ENCODE measurements at regions not wholly inside any gene's neighbourhood (a gene's known extent, or its start where the extent isn't known, plus 50 kb on each side); places are given as distances from the start of the nearest gene placed in this dataset.

- no peak for DNase-seq
Measured at GRCh38 chr11:41982276-41982675, 522.8 kb upstream of the LRRC4C start.

- DNase-seq = no peak
Measured at GRCh38 chr11:41982975-41983374, 523.5 kb upstream of the LRRC4C start.

GRCh38 chr11:41983475-41983874, 524.0 kb upstream of the LRRC4C start:
- no peak for DNase-seq

GRCh38 chr11:41984023-41984422, 524.6 kb upstream of the LRRC4C start:
- DNase-seq = no peak

- no peak for DNase-seq
Measured at GRCh38 chr11:41985799-41986198, 526.3 kb upstream of the LRRC4C start.

GRCh38 chr11:41988951-41989572, 529.6 kb upstream of the LRRC4C start:
- DNase-seq = no peak

GRCh38 chr11:41989823-41990380, 530.5 kb upstream of the LRRC4C start:
- no peak for DNase-seq

- DNase-seq = no peak
Measured at GRCh38 chr11:41996533-41996932, 537.1 kb upstream of the LRRC4C start.

- no peak for DNase-seq
Measured at GRCh38 chr11:41997844-41998401, 538.5 kb upstream of the LRRC4C start.

GRCh38 chr11:41999066-41999465, 539.6 kb upstream of the LRRC4C start:
- DNase-seq = no peak

GRCh38 chr11:42003801-42004200, 544.3 kb upstream of the LRRC4C start:
- DNase-seq = no peak

GRCh38 chr11:42006766-42007165, 547.3 kb upstream of the LRRC4C start:
- no peak for DNase-seq

- DNase-seq = no peak
Measured at GRCh38 chr11:42012271-42012670, 552.8 kb upstream of the LRRC4C start.

- no peak for DNase-seq
Measured at GRCh38 chr11:42013656-42014201, 554.3 kb upstream of the LRRC4C start.

GRCh38 chr11:42021911-42022310, 562.5 kb upstream of the LRRC4C start:
- DNase-seq = no peak

GRCh38 chr11:42023267-42023666, 563.8 kb upstream of the LRRC4C start:
- no peak for DNase-seq

GRCh38 chr11:42025121-42025803, 565.8 kb upstream of the LRRC4C start:
- no peak for DNase-seq

GRCh38 chr11:42034826-42035225, 575.4 kb upstream of the LRRC4C start:
- no peak for DNase-seq

- DNase-seq = no peak
Measured at GRCh38 chr11:42036201-42036600, 576.7 kb upstream of the LRRC4C start.

GRCh38 chr11:42043312-42043711, 583.9 kb upstream of the LRRC4C start:
- no peak for DNase-seq

GRCh38 chr11:42047637-42048555, 588.4 kb upstream of the LRRC4C start:
- no peak for DNase-seq

GRCh38 chr11:42049186-42049585, 589.7 kb upstream of the LRRC4C start:
- DNase-seq = no peak

- DNase-seq = no peak
Measured at GRCh38 chr11:42049650-42050049, 590.2 kb upstream of the LRRC4C start.
